Activated CD8-positive, alpha-beta memory T cell treated with anti-CD3 and anti-CD28 coated beads, Interleukin-2, amount 50 U/mL, for 48 hours (primary cell): ENCODE measurements at regions not wholly inside any gene's neighbourhood (a gene's known extent, or its start where the extent isn't known, plus 50 kb on each side); places are given as distances from the start of the nearest gene placed in this dataset.

ENCODE experiments used
- DNase-seq: peaks from one replicate; pipeline ENCODE4 v3.0.0-alpha.2; 2020

- DNase-seq: no peak
Measured at GRCh38 chr2:152861349-152861942, 143.0 kb downstream of the ARL6IP6 start.

GRCh38 chr2:152858594-152859265 lies 140.3 kb downstream of the ARL6IP6 start:
- no peak for DNase-seq

- DNase-seq: no peak
Measured at GRCh38 chr2:152846697-152847470, 128.5 kb downstream of the ARL6IP6 start.

DNA sequence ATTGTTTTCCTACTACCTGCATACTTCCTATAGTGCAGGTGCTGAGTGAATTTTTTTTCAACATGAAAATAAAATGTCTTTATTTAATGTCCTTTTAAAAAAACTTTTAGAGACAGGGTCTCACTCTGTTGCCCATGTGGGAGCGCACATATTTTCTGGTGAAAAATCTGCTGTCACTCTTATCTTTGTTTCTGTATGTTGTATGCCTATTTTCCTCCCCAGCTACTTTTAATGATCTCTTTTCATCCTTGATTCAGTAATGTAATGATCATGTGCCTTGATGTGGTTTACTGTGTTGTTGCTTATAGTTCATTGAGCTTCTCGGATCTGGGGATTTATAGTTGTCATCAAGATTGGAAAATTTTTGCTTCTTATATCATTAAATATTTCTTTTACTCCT lies 117.3 kb downstream of the ARL6IP6 start:
- no peak for DNase-seq

GRCh38 chr2:152827944-152828343 lies 109.5 kb downstream of the ARL6IP6 start:
- DNase-seq: no peak

DNA sequence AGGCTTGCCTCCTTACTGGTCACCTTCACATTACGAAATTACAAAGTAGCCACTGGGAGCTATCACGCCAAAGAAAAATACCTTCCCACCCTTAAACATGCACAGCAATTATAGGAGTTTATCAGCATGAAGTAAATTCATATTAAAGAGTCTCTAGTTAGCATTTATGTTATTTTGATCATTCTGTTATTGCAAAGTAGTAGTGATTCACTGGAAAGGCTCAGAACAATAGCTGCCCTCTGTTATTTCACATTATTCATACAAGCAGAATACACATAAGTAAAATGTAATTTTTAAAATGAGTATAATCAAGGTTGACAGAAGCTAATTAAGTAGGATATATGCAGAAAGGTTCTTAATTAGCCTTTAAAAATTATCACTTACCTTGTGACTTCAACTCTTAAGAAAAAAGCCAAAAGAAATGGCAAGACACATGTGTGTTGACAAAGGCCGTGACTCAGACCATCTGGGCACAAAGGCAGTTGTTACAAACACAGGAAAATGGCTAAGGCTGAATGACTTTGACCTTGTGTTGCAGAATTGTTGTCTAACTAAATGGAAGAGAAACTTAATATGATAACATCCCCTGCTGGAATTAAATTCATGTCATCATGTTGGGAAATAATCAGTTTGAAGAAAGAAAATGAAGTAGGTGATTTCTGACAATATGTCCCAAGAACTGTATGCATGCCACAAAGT lies 108.3 kb downstream of the ARL6IP6 start:
- no peak for DNase-seq

GRCh38 chr2:152825834-152826233 lies 107.4 kb downstream of the ARL6IP6 start:
- DNase-seq: no peak

DNA sequence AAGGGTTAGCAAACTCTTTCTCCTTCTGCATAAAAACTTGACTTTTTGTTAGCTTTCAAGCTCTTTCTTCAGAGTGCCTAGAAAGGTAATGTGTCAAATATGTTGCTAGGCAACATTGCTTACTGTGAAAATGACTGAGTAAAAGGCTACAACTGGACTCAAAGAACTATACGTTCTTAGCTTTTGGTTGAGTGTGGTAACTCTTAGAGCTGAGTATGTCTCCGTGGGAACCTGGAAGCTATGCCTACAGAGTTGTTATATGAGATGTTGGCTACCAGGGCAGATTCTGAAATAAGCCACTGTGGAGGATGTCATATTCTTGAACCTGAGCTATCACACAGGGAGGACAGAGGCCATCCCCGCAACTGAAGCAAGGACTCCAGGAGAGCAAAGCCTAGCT lies 105.5 kb downstream of the ARL6IP6 start:
- no peak for DNase-seq

GRCh38 chr2:152822676-152823075 lies 104.3 kb downstream of the ARL6IP6 start:
- no peak for DNase-seq

DNA sequence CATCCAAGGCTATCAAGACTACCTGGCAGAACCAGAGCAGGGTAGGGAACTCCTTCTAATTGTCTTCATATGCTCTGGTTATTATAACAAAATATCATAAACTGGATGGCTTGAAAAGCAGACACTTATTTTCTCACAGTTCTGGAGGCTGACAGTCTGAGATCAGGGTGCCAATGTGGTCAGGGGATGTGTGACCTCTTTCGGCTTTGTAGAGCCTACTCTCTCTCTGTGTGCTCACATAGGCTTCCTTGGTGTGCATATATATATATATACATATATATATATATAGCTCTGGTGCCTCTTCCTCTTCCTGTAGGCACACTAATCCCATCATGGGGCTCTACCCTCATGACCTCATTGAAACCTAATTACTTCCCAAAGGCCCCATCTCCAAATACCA lies 101.6 kb downstream of the ARL6IP6 start:
- DNase-seq: no peak

- DNase-seq: no peak
Measured at GRCh38 chr2:152815634-152816257, 97.3 kb downstream of the ARL6IP6 start.

DNA sequence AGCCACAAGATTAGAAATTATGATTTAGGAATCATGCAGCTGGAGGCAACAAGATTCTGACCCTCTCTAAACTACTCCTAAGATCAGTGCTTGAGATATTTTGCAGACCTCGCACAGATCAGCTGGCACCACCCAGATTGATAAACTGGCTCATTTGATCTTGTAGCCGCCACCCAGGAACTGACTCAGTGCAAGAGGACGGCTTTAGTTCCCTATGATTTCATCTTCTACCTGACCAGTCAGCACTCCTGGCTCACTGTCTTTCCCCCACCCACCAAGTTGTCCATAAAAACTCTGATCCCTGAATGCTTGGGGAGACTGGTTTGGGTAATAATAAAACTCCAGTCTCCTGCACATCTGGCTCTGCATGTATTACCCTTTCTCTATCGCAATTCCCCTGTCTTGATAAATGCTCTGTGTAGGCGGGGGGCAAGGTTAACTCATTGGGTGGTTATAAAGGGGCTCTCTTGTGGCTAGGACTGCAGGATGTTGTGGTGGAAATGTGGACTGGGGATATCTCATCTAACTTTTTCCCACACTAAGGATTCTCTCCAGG lies 96.1 kb downstream of the ARL6IP6 start:
- no peak for DNase-seq

DNA sequence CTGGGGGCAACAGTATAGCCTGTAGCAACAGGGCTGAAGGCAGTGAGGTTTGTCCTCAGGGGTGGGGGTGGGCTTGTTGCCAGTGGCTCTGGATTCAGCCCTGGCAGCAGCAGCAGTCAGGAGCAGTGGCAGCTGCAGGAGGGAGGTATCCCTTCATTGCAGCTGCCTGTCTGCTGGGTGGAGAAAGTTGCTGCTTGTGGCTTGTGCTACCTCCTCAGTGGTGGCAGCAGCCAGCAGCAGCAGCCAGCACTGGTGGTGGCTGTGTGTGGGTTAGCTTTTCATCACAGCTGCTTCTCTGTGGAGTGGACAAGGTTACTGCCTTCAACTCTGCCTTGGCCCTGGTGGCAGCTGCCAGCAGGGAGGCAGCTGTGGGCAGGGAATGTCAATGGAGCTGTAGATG lies 94.9 kb downstream of the ARL6IP6 start:
- no peak for DNase-seq
